ENCODE measurements at regions not wholly inside any gene's neighbourhood (a gene's known extent, or its start where the extent isn't known, plus 50 kb on each side); places are given as distances from the start of the nearest gene placed in this dataset.
"Not testable (repeated sequence)": the region's sequence is repeated elsewhere in the genome, so short reads cannot be mapped to it uniquely, and the experiment has no call there.

DNA sequence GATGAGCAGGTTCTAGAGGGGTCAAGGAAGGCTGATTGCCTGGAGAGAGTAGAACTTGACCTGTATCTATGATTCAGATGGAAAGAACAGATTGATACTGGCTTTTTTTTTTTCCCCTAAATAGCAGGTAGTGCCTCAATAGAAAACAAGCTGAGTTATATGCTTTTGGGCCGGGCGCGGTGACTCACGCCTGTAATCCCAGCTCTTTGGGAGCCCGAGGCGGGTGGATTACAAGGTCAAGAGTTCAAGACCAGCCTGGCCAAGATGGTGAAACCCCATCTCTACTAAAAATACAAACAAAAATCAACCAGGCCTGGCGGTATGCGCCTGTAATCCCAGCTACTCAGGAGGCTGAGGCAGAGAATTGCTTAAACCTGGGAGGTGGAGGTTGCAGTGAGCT is 186.1 kb downstream of the CEP135 start:
- not testable (repeated sequence) for DNase-seq

- no peak for DNase-seq
Observed at GRCh38 chr4:56134266-56134665, 185.5 kb downstream of the CEP135 start.

DNA sequence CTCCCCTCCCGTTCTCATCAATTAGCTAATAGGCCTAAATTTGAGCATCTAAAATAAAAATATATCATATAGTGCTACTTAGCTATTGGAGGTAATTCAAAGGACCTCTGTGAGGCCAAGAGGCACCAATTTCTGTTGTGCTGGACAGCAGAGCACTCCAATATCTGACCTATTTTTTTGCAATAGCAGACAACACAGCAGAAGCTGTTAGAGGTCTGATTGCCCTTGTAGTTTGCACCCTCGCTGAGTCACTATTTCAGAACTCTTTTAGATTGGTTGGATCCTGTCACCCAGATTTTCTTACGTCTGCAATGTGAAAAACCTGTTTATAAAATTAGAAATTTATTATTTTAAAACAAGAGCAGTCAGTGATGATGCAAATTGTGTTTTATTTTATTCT is 184.1 kb downstream of the CEP135 start:
- no peak for DNase-seq

DNA sequence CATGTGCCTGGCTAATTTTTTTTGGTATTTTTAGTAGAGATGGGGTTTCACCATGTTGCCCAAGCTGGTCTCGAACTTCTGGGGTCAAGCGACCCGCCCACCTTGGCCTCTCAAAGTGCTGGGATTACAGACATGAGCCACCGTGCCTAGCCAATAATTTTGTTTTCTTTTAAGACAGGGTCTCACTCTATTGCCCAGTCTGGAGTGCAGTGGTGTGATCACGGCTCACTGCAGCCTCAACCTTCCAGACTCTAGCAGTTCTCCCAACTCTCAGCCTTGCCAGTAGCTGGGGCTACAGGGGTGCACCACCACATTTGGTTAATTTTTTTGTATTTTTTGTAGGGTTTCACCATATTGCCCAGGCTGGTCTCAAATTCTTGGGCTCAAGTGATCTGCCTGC is 183.4 kb downstream of the CEP135 start:
- not testable (repeated sequence) for DNase-seq

DNA sequence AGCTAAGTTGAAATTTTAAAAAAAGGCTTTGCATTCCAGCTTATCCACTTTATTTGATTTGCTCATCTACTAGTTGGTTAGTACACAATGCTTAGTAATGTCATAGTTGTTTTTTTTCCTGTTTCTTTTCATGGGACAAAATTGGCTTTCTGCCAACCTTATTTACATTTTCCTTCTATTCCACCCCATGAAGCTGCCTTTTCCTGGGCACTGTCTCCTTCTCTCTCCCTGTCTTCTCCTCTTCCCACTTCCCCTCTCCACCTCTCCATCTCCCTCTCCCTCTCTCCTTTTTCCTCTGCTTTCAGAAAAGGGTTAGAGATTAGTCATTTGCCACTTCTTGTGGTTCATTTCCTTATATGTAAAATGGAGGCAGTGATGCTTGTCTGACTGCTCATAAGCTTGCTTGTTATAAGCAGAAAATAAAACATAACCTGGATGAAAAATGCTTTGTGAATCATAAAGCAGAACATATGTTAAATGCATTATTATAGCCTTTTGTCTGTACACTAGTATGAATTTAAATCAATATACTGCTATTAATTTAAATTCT is 181.9 kb downstream of the CEP135 start:
- DNase-seq, result no peak

GRCh38 chr4:56129431-56129861 is 180.7 kb downstream of the CEP135 start:
- peak; percentile 37 for DNase-seq

DNA sequence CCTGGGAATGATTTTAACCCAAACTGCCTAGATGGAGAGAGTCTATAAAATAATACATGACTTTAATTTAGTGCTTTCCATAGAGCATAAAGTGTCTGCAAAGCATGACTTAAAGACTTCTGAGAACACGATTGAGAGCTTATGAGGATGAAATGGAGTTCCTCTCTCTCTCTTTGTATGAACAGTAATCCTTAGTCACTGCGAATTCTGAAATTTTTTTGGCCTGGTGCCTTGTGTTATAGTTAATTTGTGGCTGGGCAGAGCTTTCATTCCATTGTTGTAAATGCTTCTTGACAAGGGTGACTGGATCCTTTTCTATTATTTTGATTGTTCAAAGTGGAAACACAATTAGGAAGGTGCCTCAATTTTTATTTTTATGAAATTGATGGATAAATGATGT is 179.5 kb downstream of the CEP135 start:
- DNase-seq, result no peak

- no peak for DNase-seq
Observed at GRCh38 chr4:56127716-56128115, 179.0 kb downstream of the CEP135 start.

GRCh38 chr4:56123547-56123946 is 174.8 kb downstream of the CEP135 start:
- no peak for DNase-seq

DNA sequence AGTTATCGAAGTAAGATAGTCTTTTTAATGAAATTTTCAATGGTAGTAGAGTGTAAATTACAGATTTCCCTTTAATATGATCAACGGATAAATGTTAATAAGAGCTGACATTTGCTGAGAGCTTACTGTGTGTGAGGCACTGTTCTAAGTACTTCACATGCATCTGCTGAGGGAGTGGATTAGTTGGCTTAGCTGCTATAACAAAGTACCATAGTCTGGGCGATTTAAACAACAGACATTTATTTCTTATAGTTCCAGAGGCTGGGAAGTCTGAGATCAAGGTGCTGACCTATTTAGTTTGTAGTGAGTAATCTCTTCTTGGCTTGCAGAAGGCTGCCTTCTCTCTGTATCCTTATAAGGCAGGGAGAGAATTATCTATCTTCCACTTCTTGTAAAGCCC is 174.3 kb downstream of the CEP135 start:
- DNase-seq, result no peak

- DNase-seq, result no peak
Observed at GRCh38 chr4:56118845-56119244, 170.1 kb downstream of the CEP135 start.

DNA sequence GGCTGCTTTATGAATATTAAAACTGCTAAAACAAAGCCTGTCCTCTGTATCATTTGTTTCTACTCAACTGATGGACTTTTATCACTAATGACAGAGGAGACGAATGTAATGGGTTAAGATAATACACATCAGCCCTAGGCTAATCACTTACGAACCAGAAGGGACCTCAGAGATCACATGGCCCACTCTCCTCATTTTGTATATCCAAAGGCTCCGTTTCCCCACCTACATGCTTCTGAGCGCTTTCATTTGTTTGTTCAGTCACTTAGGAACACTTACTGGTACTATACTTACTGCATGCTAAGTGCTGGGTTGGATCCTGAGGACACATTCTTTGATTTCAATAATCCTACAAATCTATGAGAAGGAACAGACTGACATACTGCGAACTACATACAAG is 169.3 kb downstream of the CEP135 start:
- DNase-seq, result no peak

- DNase-seq, result no peak
Observed at GRCh38 chr4:56115898-56116297, 167.2 kb downstream of the CEP135 start.

DNA sequence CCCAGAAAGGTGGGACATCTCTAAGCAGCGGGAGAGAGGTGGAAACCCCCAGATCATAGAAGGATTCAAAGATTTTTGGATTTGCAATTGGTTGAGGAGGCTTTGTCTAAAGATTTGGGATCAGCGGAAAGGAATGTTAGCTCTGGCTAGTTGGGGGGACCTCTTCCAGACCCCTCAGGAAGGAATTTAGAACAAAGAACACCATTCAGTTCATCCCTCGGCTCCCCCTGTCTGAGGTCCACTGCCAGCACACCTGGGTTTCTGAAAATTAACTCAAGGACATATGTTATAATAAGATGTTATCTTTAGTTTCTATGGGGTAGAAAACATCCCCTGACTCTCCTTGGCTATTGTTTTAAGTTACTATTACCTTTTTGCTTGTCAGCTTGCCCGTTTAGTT is 163.6 kb downstream of the CEP135 start:
- no peak for DNase-seq

GRCh38 chr4:56106180-56107147 is 157.7 kb downstream of the CEP135 start:
- no peak for DNase-seq

GRCh38 chr4:56104188-56104587 is 155.4 kb downstream of the CEP135 start:
- DNase-seq, result no peak

DNA sequence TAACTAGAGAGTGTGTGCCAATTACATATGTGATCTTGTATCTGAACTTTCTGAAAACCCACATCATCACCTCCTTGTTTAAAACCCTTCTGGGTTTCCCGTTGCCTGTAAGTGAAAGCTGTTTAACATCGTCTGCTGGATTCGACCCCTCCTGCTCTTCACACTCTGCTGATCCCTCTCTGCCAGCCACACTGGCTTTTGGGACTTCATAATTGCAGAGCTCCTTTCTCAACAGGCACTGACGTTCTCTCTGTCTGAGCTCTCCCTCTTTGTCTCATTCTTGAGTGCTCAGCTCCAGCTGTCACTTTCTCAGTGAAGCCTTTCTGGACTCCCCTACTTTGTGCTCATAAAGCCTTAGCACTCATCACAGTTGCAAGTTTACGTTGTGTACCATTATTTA is 153.9 kb downstream of the CEP135 start:
- DNase-seq, result no peak

DNA sequence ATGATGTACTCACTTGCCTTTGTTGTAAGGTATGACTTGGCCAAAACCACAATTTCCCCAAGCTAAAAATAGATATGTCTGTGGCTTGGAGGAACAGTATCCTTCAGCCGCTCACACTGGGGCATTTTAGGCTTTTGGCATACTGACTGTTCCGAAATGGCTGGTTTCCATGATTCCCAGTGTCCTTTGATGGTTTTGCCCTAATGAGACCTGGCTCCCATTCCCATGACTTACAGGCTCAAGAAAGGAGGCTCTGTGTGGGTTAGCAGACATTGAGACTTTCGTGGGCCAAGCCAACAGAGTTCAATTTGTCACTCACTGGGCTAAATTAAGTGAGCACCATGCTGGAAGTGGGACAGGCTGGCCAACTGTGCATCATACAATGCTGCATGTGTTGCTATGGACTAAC is 150.6 kb downstream of the CEP135 start:
- no peak for DNase-seq

DNA sequence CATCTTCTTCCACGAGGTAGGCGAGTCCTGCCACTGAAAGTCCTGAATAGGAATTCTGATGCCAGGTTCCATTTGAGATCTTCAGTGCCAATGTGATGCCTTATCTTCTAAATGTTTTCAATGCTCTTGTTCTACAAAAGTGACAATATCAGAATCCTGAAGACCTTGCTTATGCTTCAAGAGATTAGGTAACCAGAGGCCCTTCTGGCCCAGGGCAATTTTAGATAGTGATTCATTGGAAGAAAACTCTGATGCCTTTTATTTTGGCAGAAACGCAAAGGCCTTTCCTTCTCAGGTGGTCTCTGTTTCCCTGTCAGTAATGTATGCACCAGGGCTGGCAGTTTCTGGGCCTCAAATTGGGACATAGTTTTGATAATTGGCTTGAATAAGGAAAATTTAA is 144.8 kb downstream of the CEP135 start:
- DNase-seq, result no peak

DNA sequence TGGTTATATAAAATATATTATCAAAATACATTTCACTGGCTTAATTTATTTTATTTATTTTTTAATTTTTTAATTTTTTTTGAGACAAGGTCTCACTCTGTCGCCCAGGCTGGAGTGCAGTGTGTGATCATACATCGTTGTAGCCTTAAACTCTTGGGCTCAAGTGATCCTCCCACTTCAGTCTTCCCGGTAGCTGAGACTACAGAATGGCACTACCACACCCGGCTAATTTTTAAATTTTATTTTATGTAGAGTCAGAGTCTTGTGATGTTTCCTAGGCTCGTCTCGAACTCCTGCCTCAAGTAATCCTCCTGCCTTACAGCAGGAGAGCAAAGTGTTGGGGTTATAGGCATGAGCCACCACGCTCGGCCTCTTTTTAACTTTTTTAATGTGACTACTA is 143.8 kb downstream of the CEP135 start:
- no peak for DNase-seq

DNA sequence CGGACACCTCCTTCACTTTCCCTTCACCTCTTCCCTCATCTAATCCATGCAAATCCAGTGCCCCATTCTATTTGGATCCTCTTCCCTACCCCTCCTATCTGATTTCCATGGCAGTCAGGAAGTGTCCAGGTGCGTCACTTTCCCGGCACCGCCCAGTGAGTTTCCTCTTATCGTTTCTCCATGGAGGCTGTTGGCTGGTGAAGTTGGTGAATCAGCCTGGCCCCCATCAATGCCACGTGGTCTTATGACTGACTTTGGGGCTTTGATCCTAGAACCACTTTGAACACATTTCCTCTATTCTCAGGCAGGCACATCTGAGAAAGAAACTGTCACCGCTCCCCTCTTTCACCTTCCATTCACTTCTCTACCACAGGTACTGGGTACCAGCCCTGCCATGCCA is 137.8 kb downstream of the CEP135 start:
- no peak for DNase-seq

- DNase-seq, result no peak
Observed at GRCh38 chr4:56086073-56086541, 137.4 kb downstream of the CEP135 start.

DNA sequence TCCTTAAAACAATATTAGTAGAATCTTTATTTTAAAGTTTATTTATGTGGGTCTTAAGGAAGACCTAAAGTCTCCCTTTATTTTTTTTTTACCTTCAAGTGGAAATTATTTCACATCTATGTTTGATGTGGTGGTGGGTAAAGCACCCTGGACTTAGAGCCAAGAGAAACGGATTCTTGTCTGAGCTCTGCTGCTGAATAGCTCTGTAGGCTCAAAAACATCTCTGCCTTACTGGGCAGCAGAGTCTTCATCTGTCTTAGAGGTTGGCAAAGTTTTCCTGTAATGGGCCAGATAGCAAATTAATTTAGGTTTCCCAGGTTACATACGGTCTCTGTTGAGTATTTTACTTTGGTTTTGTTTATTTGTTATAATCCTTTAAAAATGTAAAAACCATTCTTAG is 136.5 kb downstream of the CEP135 start:
- DNase-seq, result no peak

DNA sequence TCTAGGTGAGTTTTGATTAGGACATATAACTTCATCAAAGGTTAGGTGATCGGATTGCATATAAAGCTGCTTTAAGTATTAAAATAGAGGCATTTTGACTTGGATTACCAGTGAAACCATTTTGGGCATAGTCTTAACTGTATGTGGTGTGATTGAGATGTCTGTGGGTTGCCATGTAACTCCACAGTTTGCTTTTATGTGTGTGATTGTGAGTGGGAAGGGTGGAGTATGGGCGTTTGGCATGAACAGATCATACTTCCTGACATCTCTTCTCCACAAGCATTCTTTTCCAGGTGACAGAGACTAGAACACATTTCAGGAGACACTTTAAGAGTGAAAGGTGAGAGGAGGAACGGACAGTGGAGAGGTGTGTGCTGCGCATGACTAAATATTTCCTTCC is 136.1 kb downstream of the CEP135 start:
- no peak for DNase-seq
